Stomach (tissue), 4 donors: ENCODE measurements at regions not wholly inside any gene's neighbourhood (a gene's known extent, or its start where the extent isn't known, plus 50 kb on each side); places are given as distances from the start of the nearest gene placed in this dataset.

Experiments
- CTCF ChIP-seq, 7 experiments: fragments of 450-650 bp in 4 of 7; fragments of 200-600 bp in 3 of 7; sonication (generic) in 3 of 7; IDR thresholded peaks; one replicate each; pipeline ENCODE4 v1.5.1; 2016 to 2019; ENCODE audit warnings: antibody characterized with exemption in 7 of 7, control low read depth in 2 of 7, mild to moderate bottlenecking in 1 of 7
- EP300 ChIP-seq: sonication (generic); formaldehyde crosslinking; IDR thresholded peaks from one replicate; pipeline ENCODE4 v1.6.1; 2017; ENCODE audit warnings: antibody characterized with exemption
- POLR2A ChIP-seq, 4 donors: fragments of 450-650 bp; IDR thresholded peaks; one replicate each; pipeline ENCODE4 v1.6.1; 2016; ENCODE audit warnings: antibody characterized with exemption in 4 of 4, control low read depth in 2 of 4, mild to moderate bottlenecking in 1 of 4, moderate library complexity in 1 of 4
- POLR2AphosphoS5 ChIP-seq, 3 donors: sonication (generic); formaldehyde crosslinking; IDR thresholded peaks; one replicate each; pipeline ENCODE4 v1.6.1; 2016; ENCODE audit warnings: antibody characterized with exemption in 3 of 3

GRCh38 chr1:193359631-193360030 is 173.2 kb upstream of the B3GALT2 start:
- TF ChIP-seq CTCF (IDR thresholded peaks at IDR 0.05) = no peak
- TF ChIP-seq POLR2A (IDR thresholded peaks at IDR 0.05) = no peak
- TF ChIP-seq EP300 = no peak
- no peak for TF ChIP-seq POLR2AphosphoS5 (IDR thresholded peaks at IDR 0.05)
